ENCODE measurements at regions not wholly inside any gene's neighbourhood (a gene's known extent, or its start where the extent isn't known, plus 50 kb on each side); places are given as distances from the start of the nearest gene placed in this dataset.

GRCh38 chr14:97948841-97949240 is 1151.7 kb downstream of the VRK1 start:
- TF ChIP-seq, protein P1, sequence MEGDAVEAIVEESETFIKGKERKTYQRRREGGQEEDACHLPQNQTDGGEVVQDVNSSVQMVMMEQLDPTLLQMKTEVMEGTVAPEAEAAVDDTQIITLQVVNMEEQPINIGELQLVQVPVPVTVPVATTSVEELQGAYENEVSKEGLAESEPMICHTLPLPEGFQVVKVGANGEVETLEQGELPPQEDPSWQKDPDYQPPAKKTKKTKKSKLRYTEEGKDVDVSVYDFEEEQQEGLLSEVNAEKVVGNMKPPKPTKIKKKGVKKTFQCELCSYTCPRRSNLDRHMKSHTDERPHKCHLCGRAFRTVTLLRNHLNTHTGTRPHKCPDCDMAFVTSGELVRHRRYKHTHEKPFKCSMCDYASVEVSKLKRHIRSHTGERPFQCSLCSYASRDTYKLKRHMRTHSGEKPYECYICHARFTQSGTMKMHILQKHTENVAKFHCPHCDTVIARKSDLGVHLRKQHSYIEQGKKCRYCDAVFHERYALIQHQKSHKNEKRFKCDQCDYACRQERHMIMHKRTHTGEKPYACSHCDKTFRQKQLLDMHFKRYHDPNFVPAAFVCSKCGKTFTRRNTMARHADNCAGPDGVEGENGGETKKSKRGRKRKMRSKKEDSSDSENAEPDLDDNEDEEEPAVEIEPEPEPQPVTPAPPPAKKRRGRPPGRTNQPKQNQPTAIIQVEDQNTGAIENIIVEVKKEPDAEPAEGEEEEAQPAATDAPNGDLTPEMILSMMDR (conservative IDR thresholded peaks at IDR 0.05; ENCODE audit: low read depth, low read length): no peak
- TF ChIP-seq, protein P2, sequence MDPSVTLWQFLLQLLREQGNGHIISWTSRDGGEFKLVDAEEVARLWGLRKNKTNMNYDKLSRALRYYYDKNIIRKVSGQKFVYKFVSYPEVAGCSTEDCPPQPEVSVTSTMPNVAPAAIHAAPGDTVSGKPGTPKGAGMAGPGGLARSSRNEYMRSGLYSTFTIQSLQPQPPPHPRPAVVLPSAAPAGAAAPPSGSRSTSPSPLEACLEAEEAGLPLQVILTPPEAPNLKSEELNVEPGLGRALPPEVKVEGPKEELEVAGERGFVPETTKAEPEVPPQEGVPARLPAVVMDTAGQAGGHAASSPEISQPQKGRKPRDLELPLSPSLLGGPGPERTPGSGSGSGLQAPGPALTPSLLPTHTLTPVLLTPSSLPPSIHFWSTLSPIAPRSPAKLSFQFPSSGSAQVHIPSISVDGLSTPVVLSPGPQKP (IDR thresholded peaks at IDR 0.05; ENCODE audit: borderline replicate concordance, low read depth, low read length): no peak
- TF ChIP-seq RAD21 (IDR thresholded peaks at IDR 0.05; ENCODE audit: low read length) (no peak), POLR2A (IDR thresholded peaks at IDR 0.05; ENCODE audit: low read depth, low read length) (no peak), MAZ (IDR thresholded peaks at IDR 0.05; ENCODE audit: borderline replicate concordance, low read depth, low read length) (no peak), CEBPB (IDR thresholded peaks at IDR 0.05; ENCODE audit: low read depth, low read length) (no peak), MXI1 (IDR thresholded peaks at IDR 0.05; ENCODE audit: borderline replicate concordance, low read depth, low read length) (no peak), USF2 (IDR thresholded peaks at IDR 0.05; ENCODE audit: low read depth, low read length) (no peak), NFE2L2 (IDR thresholded peaks at IDR 0.05; ENCODE audit: low read depth, low read length) (no peak), RCOR1 (IDR thresholded peaks at IDR 0.05; ENCODE audit: insufficient replicate concordance, low read length) (no peak), MAFK (IDR thresholded peaks at IDR 0.05; ENCODE audit: low read depth, low read length) (no peak), BHLHE40 (IDR thresholded peaks at IDR 0.05; ENCODE audit: low read depth, low read length) (no peak), RFX5 (IDR thresholded peaks at IDR 0.05; ENCODE audit: low read depth, low read length) (no peak), SMC3 (IDR thresholded peaks at IDR 0.05; ENCODE audit: low read depth, low read length) (no peak)

Measured in IMR-90 (cell line).